NOMO-1 treated with DMSO at 0.1 percent for 48 hours (cell line): ENCODE measurements at regions not wholly inside any gene's neighbourhood (a gene's known extent, or its start where the extent isn't known, plus 50 kb on each side); places are given as distances from the start of the nearest gene placed in this dataset.

ENCODE experiments used
- DNase-seq: peaks from one replicate; lab custom pipeline; 2025; ENCODE audit not compliant: unreplicated experiment; lab: John Stamatoyannopoulos, UW

DNA sequence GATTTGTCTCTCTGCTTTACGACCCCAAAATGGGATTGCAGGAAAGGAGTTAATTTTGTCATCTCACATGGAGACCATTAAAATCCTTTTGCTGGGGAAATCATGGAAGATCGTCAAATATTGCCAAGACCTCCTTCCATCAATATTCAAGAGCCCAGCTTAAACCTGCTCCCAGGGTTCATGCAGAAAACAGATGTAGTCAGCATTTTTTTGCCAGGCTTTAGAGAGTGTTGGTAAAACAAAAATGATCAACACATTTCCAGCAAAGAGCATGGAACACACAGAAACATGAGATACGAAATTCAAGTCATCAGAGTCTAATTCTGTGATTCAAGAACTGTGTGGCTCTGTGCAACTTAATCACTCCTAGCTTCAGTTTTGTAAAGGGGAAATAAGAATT, 118.0 kb upstream of the ATP10A start:
- no peak for DNase-seq

DNA sequence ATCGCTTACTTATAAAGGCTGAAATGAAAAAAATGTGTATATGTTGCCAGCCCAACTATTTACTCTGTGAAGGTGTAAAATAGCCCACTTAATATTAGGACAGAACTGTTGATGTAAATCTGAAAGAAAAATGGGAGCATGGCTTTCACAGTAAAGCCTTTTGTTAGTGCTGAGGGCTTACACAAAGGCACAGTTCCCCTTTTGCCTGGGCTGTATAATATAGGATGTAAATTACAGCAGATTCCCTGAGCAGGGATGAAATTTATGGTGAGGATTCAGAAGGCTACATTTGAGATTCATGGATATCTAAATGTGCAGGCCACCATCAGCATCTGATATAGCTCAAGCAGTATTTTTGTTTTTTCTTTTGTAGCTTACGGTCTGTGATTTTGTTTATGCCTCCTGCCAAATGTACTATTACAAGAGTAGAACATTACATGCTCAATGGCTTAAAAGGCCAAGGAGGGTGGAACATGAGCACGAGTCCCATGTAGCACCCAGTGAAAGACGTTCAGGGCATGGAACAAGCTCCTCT, 109.1 kb upstream of the ATP10A start:
- DNase-seq = no peak

DNA sequence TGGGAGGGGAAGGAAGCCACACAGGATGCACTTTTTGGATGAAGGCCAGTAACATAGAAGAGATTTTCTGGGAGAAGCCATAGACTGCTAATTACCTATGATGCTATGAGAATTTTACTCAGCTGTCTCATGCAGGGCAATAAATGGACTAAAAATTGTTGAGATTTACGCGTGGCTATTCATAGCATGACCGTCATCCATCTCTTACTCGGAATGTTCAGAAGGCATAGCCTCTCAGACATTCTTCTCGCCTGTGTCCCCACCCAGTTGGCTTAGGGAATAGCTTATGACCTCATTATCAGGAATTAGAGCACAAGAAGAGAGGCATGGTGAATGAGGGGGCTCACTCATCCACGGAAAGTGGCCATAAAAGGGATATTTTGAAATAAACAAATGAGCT, 107.9 kb upstream of the ATP10A start:
- no peak for DNase-seq

DNA sequence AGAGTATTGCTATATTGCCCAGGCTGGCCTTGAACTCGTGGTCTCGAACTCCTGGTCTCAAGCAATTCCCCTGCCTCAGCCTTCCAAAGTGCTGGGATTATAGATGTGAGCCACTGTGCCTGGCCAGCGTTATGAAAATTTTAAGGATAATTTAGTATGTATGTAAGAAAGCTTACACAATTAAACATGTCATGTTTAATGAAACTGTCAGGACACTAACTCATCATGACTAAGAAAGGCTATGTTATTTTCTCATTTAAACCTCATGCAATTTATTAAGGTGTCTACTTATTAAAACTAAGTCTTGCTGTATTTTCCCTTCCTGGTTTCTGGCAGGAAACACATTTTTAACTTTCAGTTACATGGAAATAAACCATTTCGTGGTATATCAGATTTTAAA, 106.8 kb upstream of the ATP10A start:
- DNase-seq = no peak

DNA sequence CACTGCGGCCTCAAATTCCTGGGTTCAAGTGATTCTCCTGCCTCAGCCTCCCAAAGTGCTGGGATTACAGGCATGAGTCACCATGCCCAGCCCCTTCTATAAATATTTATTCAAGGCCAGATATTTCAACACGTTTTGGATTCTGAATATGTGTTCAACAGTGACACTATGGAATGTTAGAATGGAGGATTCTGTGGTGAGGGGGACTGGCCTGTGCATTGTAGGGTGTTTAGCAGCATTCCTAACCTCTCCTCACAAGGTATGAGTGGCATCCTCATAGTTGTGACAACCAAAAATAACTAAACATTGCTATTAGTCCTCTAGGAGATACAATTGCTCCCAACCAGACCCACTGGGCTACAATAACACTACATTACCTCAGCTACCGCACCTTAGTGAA, 104.0 kb upstream of the ATP10A start:
- no peak for DNase-seq

DNA sequence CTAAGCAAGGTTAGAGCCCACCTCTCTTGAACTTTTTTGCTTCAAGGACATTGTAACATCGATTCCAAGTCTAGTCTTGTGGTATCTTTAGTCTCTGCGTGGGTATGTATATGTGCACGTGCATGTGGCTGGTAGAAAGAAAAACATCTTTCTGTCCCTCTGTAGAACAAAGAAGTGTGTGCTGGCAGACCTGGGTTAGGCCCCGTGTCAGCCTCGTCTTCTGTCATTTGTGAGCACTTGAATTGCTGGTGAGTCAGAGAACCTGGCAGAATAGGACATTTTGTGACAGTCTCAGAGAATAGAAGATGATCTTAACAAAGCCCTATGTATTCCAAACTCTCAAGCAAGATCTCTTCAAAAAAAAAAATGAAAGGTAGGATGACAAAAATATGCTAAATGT, 102.2 kb upstream of the ATP10A start:
- DNase-seq = no peak

DNA sequence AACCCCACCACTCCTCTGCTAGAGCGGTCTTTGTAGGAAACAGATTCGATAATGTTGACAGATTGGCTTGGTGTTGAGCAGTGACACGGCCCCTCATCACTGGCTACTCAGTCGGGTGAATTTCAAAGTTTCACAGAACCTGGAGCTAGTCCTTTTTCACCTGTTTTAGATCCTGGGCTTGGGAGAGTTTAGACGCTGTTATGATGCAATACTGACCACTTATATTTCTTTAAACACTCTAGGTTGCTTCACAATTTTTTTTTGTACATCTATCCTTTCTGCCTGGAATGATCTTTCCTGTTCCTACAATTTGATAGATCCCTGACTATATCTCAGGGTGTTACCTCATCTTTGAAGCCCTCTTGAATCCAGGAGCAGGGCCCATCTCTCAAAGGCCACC, 97.1 kb upstream of the ATP10A start:
- DNase-seq = no peak

DNA sequence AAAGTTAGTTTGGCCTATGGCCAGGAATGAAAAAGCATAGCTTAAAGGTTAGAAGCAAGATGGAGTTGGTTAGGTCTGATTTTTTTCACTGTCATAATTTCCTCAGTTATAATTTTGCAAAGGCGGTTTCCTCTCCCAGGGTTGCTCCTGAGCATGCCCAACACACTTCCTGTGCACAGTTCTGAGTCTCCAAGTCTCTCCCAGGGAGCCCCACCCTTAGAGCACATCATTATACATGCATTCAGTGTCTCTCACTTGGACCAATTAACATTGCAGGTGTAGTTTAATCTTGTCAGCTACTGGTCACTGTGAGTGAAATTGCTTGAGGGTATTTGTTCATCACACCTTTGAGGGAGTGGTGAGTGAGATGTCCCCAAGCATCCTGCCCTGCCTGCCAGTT, 96.0 kb upstream of the ATP10A start:
- no peak for DNase-seq

DNA sequence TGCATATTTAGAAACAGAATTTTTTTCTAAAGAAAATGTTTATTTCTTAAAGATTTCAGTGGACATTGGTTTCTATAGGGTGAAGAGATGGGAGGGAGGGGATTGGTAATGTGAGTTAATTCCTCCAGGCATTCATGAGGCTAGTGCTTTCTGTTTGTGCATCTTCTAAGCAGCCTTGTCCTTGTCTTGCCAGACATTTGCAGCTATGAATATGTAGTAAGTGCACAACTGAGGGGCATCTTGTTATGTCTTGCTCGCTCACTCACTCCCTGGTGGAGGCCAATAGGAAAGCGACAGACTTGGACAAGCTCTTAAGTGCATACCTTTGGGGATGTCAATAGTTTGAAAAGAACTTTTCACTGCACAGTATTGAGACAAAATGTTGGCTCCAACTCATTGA, 92.5 kb upstream of the ATP10A start:
- no peak for DNase-seq

DNA sequence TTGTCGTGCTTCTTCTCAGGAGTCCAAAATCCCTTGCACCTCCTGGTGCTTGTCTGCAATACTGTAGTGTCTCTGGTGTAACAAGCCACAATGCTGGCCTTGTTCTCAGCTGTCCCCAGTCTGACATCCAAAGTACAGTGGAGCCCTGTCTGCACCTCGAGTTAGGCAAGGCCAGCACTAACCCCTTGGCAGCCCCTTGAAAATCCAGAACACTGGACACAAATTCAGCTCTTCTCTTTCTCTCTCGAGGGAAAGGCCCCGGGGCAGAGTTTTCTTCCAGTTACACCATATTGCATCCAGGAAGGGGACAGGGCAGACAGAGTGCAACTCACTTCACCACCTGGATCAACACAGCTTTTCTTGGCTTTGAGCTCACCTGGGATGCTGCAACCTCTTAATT, 91.3 kb upstream of the ATP10A start:
- DNase-seq = no peak

DNA sequence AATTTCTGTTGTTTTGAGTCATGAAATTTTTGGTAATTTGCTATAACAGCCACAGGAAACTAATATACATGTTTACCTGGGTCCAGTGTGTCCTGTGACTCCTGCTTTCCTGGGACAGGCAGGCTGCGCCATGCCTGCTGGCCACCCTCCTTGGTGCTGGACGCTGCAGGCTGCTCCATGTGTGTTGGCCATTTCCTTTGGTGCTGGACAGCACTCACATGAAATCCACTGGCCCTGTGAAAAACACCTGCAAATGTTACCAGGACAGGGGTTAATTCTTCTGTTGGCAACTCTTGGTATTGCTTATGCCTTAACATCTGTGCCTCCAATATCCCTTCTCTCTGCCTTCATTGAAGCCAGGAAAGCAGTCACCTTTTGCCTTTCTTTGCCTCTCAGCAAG, 86.9 kb upstream of the ATP10A start:
- DNase-seq = no peak

DNA sequence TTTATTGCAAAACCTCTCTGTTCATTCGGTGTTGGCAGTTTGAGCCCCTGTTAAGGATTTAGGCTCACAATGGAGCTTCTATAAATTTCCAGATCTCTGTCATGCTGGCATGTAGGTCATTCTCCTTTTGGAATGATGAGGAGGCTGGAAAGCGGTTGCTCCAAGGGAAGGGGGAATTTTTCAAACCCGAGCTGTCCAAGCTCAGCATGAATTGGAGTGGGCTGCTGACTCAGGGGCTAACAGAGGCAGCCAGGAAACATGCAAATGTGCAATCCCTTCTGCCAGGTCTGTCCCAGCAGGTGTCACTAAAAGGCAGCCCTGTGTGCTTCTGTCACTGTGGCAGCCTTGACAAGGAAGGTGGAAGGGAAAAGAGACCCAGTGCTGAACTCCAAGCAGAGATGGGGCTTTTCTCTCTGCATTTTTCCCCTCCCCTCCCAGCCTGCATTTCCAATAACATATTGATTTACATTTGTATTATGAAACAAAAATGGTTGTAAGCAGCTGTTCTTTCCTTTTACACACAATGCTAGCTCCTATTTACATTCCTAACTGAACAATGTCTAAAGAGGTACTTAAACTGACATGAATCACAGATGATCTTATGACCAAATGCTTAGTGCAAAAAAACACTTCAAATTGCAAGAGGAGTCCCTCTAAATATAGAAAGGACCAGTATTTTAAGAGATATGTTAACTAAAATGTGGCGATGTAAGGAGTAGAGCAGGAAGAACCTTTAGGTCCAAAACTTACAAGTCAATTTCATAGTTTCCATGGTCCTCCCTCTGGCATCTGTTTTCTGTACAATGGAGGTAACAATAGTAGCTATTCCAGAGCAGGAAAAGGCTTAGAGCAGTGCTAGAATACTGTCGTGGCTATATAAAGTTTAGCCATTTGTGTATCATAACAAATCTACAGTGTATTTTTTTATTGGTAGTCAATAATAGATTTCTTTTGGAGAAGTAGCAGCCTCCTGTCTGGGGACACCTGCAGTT, 84.5 kb upstream of the ATP10A start:
- DNase-seq = peak; percentile 48

DNA sequence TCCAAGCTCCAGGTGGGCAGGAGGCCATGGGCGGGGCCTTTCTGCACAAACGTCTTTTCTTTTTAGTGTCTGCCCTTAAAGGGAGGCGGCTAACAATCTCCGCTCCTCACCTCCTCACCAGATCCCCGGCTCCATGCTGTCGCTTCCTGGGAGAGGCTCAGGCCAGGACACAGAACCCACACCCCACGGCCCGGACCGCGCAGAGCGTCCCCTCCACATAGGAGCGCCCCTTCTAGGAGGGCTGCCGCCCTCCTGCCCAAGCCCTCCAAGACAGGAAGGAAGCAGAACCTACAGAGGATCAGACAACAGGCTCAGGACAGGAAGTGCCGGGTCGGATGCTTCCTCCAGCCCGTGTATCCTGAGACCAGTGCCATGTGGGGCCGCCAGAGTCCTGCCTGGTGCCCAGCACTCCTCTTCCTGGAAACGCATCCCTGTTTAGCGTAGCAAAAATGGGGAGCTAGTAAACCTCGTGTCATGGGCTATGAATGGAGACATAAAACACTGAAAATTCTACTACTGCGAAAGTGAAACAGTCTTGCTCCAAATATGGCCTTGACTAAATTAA, 83.2 kb upstream of the ATP10A start:
- no peak for DNase-seq

DNA sequence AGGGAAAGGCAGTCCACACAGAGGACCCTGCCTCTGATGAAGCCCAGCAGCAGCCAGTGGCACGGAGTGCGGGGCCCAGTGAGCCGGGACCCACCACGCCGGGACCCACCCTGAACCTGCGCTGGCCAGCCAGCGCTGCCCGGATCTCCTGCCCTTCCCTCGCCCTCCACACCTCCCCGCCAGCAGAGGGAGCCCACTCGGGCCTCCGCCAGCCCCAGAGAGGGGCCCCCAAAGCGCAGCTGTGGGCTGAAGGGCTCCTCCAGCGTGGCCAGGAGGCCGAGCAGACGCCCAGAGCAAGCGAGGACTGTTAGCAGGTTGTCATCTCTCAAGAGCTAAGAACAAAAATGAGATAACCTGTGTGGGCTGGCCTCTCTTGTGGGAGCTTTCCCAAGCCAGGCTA, 81.3 kb upstream of the ATP10A start:
- DNase-seq = no peak

DNA sequence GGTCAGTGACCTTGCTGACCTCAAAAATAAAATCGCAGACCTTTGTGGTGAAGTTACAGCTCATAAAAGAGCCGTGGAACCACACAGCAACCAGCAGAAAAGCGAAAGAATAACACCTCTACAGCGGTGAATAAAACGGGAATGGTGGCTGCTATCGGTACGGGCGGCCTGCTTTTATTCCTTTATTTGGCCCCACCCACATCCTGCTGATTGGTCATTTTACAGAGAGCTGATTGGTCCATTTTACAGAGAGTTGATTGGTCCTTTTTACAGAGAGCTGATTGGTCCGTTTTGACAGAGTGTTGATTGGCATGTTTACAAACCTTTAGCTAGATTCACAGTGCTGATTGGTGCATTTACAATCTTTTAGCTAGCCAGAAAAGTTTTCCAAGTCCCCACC, 80.7 kb upstream of the ATP10A start:
- DNase-seq = no peak

DNA sequence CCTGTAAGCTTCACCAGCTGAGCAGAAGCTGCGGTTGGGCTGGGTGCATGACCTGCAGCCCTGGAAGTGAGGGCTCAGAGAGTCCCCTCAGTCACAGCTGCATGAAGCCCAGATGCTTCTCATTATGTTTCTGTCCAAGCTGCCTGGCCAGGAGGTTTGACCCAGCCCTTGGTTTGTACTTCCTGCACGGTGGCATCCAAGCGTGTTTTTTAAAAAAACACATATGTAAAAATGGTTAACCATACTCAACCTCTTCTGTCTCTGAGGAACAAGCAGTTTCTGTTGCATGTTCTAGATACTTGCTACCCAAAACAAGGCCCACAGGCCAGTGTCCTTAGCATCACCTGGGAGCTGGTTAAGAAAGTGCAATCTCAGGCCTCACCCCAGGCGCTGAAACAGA, 76.0 kb upstream of the ATP10A start:
- no peak for DNase-seq

DNA sequence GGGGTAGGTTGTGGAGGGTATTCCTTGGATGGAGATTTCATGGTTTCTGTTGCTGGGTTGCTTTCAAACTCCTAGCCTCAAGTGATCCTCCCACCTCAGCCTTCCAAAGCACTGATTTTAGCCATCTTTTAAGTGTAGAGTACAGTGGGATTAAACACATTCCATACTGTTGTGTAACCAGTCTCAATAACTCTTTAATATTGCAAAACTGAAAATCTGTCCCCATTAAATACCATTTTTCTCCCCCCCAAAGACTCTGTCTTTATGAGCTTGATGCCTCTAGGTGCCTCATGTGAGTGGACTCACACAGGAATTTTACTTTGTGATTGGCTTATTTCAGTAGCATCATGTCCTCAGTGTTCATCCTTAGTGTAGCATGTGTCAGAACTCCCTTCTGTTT, 74.7 kb upstream of the ATP10A start:
- DNase-seq = no peak

DNA sequence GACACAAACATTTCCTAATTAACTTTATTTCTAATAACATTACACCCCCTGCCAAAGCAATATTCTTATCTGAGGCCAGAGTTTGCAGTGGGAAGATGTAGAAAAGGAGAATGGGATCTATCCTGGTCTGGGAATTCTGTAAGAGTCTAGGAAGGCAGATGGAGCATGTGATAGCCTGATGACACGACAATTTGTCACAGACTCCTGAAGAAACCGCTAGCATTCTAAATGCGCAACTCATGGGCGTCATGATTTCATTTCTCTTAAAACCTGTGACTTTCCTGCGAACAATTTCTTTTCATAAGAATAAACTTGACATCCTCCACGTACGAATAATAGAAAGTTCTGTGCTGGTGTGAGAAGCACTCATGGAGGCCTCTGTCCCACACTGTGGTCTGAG, 72.9 kb upstream of the ATP10A start:
- no peak for DNase-seq

DNA sequence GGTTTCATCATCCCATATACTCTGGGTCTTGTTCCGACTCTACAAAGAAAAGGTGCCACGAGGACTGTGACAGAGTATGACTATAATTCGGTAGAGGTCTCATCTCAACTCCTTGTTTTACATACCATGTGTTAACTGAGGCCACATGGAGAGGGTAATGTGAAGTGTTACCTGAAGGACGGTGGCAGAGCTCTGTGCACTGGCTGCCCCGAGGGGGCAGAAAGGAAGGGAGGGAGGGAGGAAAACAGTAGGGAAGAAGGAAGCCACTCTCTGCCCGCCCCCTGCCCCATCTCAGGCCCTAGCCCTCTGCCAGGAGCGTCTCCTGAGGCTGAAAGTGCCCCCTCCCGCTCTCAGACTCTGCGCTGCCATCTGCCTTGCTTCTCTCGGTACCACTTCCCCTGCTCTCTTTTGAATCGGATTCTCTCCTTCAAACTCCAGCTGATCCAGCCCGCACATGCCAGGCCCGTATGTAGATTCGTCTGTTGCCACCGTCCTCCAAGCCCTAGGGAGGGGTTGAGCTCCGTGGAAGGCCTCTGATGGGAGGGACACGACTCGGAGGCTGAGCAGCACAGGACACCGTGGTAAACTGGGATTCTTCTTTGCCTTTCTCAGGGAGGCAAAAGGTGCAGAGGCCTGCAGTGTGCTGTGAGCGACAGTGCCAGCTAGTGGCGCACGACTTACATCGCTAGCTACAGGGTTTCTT, 70.5 kb upstream of the ATP10A start:
- DNase-seq = peak; percentile 81

DNA sequence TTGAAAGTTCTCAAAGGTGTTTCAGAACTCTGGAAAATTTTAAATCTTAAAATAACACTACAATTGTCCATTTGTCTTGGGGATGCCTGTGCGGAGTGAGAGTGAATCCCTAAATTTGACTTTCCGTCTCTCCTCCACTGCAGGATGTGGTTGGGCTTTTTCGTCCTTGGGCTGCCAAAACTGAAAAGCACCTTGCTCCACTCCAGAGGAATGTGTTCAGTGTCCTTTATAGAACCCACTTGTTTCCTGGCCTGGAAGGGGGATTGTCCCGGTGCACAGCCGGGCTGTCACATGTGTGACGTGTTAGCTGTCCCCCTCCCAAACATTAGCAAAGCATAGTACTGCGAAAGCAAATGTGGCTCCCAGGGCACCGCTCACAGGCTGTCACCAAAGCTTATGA, 69.6 kb upstream of the ATP10A start:
- no peak for DNase-seq

DNA sequence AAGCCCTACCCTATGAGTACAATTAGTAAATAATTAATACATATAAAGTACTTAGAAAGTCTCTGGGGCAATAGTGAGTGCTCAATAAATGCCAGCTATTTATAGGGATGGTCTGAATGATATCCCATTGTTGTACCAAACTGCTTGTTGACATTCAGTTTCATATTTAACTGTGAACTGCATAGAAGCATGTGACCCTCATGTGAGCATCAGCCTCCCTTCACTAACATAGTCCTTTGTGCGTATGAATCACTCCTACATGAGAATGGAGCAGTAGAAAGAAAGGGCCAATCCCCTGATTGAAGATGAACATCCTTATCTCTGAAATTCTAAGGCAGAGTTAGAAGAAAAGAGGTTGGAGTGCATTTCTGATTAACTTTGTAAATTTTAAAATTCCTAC, 68.7 kb upstream of the ATP10A start:
- no peak for DNase-seq

DNA sequence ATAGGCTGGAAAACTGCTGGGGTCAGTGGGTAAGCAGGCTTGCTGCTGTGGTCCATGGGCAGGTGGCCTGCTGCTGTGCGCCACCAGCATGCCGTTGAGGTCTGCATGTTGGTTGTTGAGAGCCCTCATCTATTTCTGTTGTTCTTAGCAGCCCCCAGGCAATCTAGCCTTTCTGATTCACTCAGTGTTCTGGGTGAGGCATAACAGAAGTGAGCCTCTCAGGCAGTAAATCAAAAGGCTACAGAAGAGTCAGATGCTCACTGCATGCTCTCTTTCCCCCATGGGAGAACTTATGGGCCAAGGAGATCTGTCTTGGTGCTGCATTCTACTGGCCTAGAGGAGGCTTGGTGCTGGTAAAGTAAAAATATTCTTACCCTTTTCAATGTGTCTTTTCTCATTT, 67.8 kb upstream of the ATP10A start:
- no peak for DNase-seq
